AG04450 (cell line): ENCODE measurements at regions not wholly inside any gene's neighbourhood (a gene's known extent, or its start where the extent isn't known, plus 50 kb on each side); places are given as distances from the start of the nearest gene placed in this dataset.

Experiments used
- CTCF ChIA-PET: fragments of 300-600, 350-600 bp; formaldehyde crosslinking; extraction: SDS; loops from one replicate; lab custom pipeline; 2022; ENCODE audit warnings: antibody characterized with exemption, inconsistent platforms; lab: Charles Lee
- POLR2A ChIA-PET: fragments of 350-600 bp; formaldehyde crosslinking; extraction: SDS; loops from one replicate; lab custom pipeline; 2021; ENCODE audit warnings: antibody characterized with exemption, inconsistent platforms; lab: Yijun Ruan, JAX
- DNase-seq: peaks from one replicate; pipeline ENCODE4 v3.0.0-alpha.2; 2011; ENCODE audit warnings: low read depth, low spot score
- H3K27ac ChIP-seq: one replicate; pipeline ENCODE4 v1.5.1; 2012; ENCODE audit warnings: low read depth, low read length, control low read depth
- H3K27me3 ChIP-seq: one replicate; pipeline ENCODE4 v1.6.0; 2012; ENCODE audit warnings: low read length; ENCODE audit not compliant: control insufficient read depth, insufficient read depth
- H3K4me3 ChIP-seq: 2 replicates; pipeline ENCODE4 v1.5.1; 2011; ENCODE audit warnings: mild to moderate bottlenecking, low read depth, low read length, control low read depth
- H3K9me3 ChIP-seq: 2 replicates; pipeline ENCODE4 v1.5.1; 2012; ENCODE audit warnings: low read length; ENCODE audit not compliant: control insufficient read depth, insufficient read depth
- CTCF ChIP-seq: IDR thresholded peaks from 2 replicates; pipeline ENCODE4 v1.5.1; 2011; ENCODE audit warnings: low read depth, low read length, control low read depth, inconsistent platforms

GRCh38 chr7:54183055-54183454 lies 359.1 kb upstream of the VSTM2A start:
- Histone ChIP-seq H3K4me3 (no peak overlapping the region), H3K27me3 (no peaks in the 10 kb centered on the region), H3K27ac (no peak overlapping the region), H3K9me3 (peaks cover 16% of the 10 kb centered on the region)
- no peak for DNase-seq
- CTCF ChIA-PET: no interaction called here
- TF ChIP-seq CTCF: no peak
- POLR2A ChIA-PET: no interaction called here

- peaks cover 16% of the 10 kb centered on the region for H3K9me3 ChIP-seq
- no peaks in the 10 kb centered on the region for H3K27me3 ChIP-seq
- ChIA-PET CTCF (no interaction called here), POLR2A (no interaction called here)
- no peak for DNase-seq
- H3K27ac ChIP-seq: no peak overlapping the region
- no peak overlapping the region for H3K4me3 ChIP-seq
- no peak for TF ChIP-seq CTCF
Observed at GRCh38 chr7:54186336-54186735, 355.8 kb upstream of the VSTM2A start.

- Histone ChIP-seq H3K9me3 (peaks cover 13% of the 10 kb centered on the region), H3K4me3 (no peak overlapping the region), H3K27me3 (no peaks in the 10 kb centered on the region), H3K27ac (no peak overlapping the region)
- ChIA-PET POLR2A (no interaction called here), CTCF (no interaction called here)
- no peak for TF ChIP-seq CTCF
- DNase-seq: no peak
Observed at GRCh38 chr7:54187886-54188685, 354.1 kb upstream of the VSTM2A start.

- ChIA-PET CTCF (no interaction called here), POLR2A (no interaction called here)
- no peak overlapping the region for H3K4me3 ChIP-seq
- H3K9me3 ChIP-seq: peaks cover 13% of the 10 kb centered on the region; the same call in 1 of the 2 replicates
- no peaks in the 10 kb centered on the region for H3K27me3 ChIP-seq
- no peak for DNase-seq
- no peak for TF ChIP-seq CTCF
- no peak overlapping the region for H3K27ac ChIP-seq
Observed at GRCh38 chr7:54188843-54189242, 353.3 kb upstream of the VSTM2A start.

GRCh38 chr7:54189330-54189729 lies 352.8 kb upstream of the VSTM2A start:
- Histone ChIP-seq H3K27me3 (no peaks in the 10 kb centered on the region), H3K4me3 (no peak overlapping the region), H3K9me3 (peaks cover 8% of the 10 kb centered on the region; the same call in 1 of the 2 replicates), H3K27ac (no peak overlapping the region)
- no peak for DNase-seq
- CTCF ChIA-PET: no interaction called here
- POLR2A ChIA-PET: no interaction called here
- no peak for TF ChIP-seq CTCF
